ENCODE measurements at regions not wholly inside any gene's neighbourhood (a gene's known extent, or its start where the extent isn't known, plus 50 kb on each side); places are given as distances from the start of the nearest gene placed in this dataset.
"Not testable (repeated sequence)": the region's sequence is repeated elsewhere in the genome, so short reads cannot be mapped to it uniquely, and the experiment has no call there.

GRCh38 chr2:175679231-175679630 lies 322.8 kb downstream of the LNPK start:
- no peak for DNase-seq

GRCh38 chr2:175677880-175678279 lies 324.2 kb downstream of the LNPK start:
- no peak for DNase-seq

GRCh38 chr2:175676813-175677212 lies 325.3 kb downstream of the LNPK start:
- no peak for DNase-seq

GRCh38 chr2:175668804-175669203 lies 333.3 kb downstream of the LNPK start:
- not testable (repeated sequence) for DNase-seq

- no peak for DNase-seq
These were observed 339.7 kb downstream of the LNPK start for GRCh38 chr2:175662335-175662734.

- DNase-seq: no peak
These were observed 353.4 kb downstream of the LNPK start for GRCh38 chr2:175648577-175649063.

GRCh38 chr2:175647058-175647457 lies 355.0 kb downstream of the LNPK start:
- no peak for DNase-seq

- no peak for DNase-seq
These were observed 361.4 kb downstream of the LNPK start for GRCh38 chr2:175640655-175641054.

- DNase-seq: no peak
These were observed 368.8 kb downstream of the LNPK start for GRCh38 chr2:175633227-175633626.

GRCh38 chr2:175631245-175631623 lies 370.8 kb downstream of the LNPK start:
- no peak for DNase-seq

GRCh38 chr2:175630280-175631244 lies 371.5 kb downstream of the LNPK start:
- no peak for DNase-seq

- no peak for DNase-seq
These were observed 373.8 kb downstream of the LNPK start for GRCh38 chr2:175628243-175628642.

GRCh38 chr2:175627405-175627804 lies 374.7 kb downstream of the LNPK start:
- no peak for DNase-seq

- DNase-seq: no peak
These were observed 375.3 kb downstream of the LNPK start for GRCh38 chr2:175626796-175627195.

- DNase-seq: no peak
These were observed 377.3 kb downstream of the LNPK start for GRCh38 chr2:175624785-175625184.

- DNase-seq: no peak
These were observed 377.8 kb downstream of the LNPK start for GRCh38 chr2:175624211-175624761.

- DNase-seq: no peak
These were observed 380.2 kb downstream of the LNPK start for GRCh38 chr2:175621821-175622220.

- DNase-seq: no peak
These were observed 382.0 kb downstream of the LNPK start for GRCh38 chr2:175620106-175620505.

GRCh38 chr2:175619179-175620045 lies 382.7 kb downstream of the LNPK start:
- no peak for DNase-seq

- no peak for DNase-seq
These were observed 389.8 kb downstream of the LNPK start for GRCh38 chr2:175612280-175612679.

- DNase-seq: no peak
These were observed 395.8 kb downstream of the LNPK start for GRCh38 chr2:175606010-175606841.

GRCh38 chr2:175605640-175606009 lies 396.4 kb downstream of the LNPK start:
- DNase-seq: no peak
